ENCODE measurements at regions not wholly inside any gene's neighbourhood (a gene's known extent, or its start where the extent isn't known, plus 50 kb on each side); places are given as distances from the start of the nearest gene placed in this dataset.
"Not testable (repeated sequence)": the region's sequence is repeated elsewhere in the genome, so short reads cannot be mapped to it uniquely, and the experiment has no call there.

- no peak for DNase-seq (ENCODE audit: low spot score)
Measured at GRCh38 chr4:33780952-33781791, 2463.1 kb downstream of the ARAP2 start.

GRCh38 chr4:33785843-33786242 lies 2458.5 kb downstream of the ARAP2 start:
- DNase-seq (ENCODE audit: low spot score): no peak

- no peak for DNase-seq (ENCODE audit: low spot score)
Measured at GRCh38 chr4:33802578-33802977, 2441.7 kb downstream of the ARAP2 start.

GRCh38 chr4:33825685-33826084 lies 2418.6 kb downstream of the ARAP2 start:
- DNase-seq (ENCODE audit: low spot score): no peak

GRCh38 chr4:33829356-33829755 lies 2415.0 kb downstream of the ARAP2 start:
- DNase-seq (ENCODE audit: low spot score): not testable (repeated sequence)

GRCh38 chr4:33831442-33832066 lies 2412.8 kb downstream of the ARAP2 start:
- DNase-seq (ENCODE audit: low spot score): no peak

- not testable (repeated sequence) for DNase-seq (ENCODE audit: low spot score)
Measured at GRCh38 chr4:33835764-33836163, 2408.6 kb downstream of the ARAP2 start.

- no peak for DNase-seq (ENCODE audit: low spot score)
Measured at GRCh38 chr4:33837043-33837838, 2407.1 kb downstream of the ARAP2 start.

- no peak for DNase-seq (ENCODE audit: low spot score)
Measured at GRCh38 chr4:33841120-33841519, 2403.2 kb downstream of the ARAP2 start.

- DNase-seq (ENCODE audit: low spot score): no peak
Measured at GRCh38 chr4:33850371-33850902, 2393.9 kb downstream of the ARAP2 start.

- DNase-seq (ENCODE audit: low spot score): not testable (repeated sequence)
Measured at GRCh38 chr4:33853670-33854069, 2390.6 kb downstream of the ARAP2 start.

- no peak for DNase-seq (ENCODE audit: low spot score)
Measured at GRCh38 chr4:33864290-33864859, 2379.9 kb downstream of the ARAP2 start.

- DNase-seq (ENCODE audit: low spot score): no peak
Measured at GRCh38 chr4:33873791-33874190, 2370.5 kb downstream of the ARAP2 start.

GRCh38 chr4:33878710-33879109 lies 2365.6 kb downstream of the ARAP2 start:
- no peak for DNase-seq (ENCODE audit: low spot score)

GRCh38 chr4:33881176-33881575 lies 2363.1 kb downstream of the ARAP2 start:
- no peak for DNase-seq (ENCODE audit: low spot score)

GRCh38 chr4:33882246-33882990 lies 2361.9 kb downstream of the ARAP2 start:
- DNase-seq (ENCODE audit: low spot score): no peak

GRCh38 chr4:33883111-33883510 lies 2361.2 kb downstream of the ARAP2 start:
- DNase-seq (ENCODE audit: low spot score): no peak

GRCh38 chr4:33886356-33886755 lies 2358.0 kb downstream of the ARAP2 start:
- no peak for DNase-seq (ENCODE audit: low spot score)

- DNase-seq (ENCODE audit: low spot score): no peak
Measured at GRCh38 chr4:33890841-33891240, 2353.5 kb downstream of the ARAP2 start.

GRCh38 chr4:33911959-33912358 lies 2332.4 kb downstream of the ARAP2 start:
- DNase-seq (ENCODE audit: low spot score): no peak

GRCh38 chr4:33914386-33914785 lies 2329.9 kb downstream of the ARAP2 start:
- DNase-seq (ENCODE audit: low spot score): no peak

All from mucosa of gallbladder (tissue), 1 donor.